Left cardiac atrium (tissue), 4 donors: ENCODE measurements at regions not wholly inside any gene's neighbourhood (a gene's known extent, or its start where the extent isn't known, plus 50 kb on each side); places are given as distances from the start of the nearest gene placed in this dataset.

ENCODE experiments used
- ATAC-seq, 2 donors: fragments of 200-7000 bp; cut with Tn5 transposase; one replicate each; pipeline ENCODE4 v1.9.1; 2020; ENCODE audit warnings: mild to moderate bottlenecking in 2 of 2, moderate library complexity in 2 of 2
- DNase-seq: peaks from one replicate; pipeline ENCODE4 v3.0.0-alpha.2; 2020
- intact Hi-C, 2 donors: fragments of 100-400 bp; cut with DNase I; formaldehyde crosslinking; loops; one replicate each; pipeline versions ENCODE4 v1.14.1 to v1.15.1; 2022 to 2023
- donor health status: DM: no; HTN: yes; CAD: no.
- donor health status: DM: no; HTN: yes; CAD: no; lungs with severe emphysema.
- donor health status: DM: yes; HTN: yes; CAD: no.
- donor health status: Dilated cardiomyopathy.

DNA sequence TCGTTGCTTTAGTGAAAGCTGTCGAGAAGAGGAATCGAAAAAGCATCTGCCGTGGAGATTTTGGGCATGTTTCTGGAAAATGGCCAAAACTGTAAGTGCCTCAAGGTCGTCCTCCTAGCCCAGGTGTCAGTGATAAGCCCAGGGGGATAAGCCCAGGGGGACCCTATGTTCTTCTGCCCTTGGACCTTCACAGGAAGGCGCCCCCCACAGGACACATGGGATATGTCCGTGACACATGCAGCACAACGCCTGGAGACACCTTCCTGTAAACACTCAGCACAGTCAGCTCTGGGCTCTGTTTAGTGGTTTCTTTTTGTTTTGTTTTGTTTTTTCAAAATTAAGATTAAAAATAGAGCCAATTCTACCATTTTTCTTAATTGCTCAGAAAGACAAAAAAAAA is 272.7 kb downstream of the KLF6 start:
- ATAC-seq (no peak), DNase-seq (no peak)
- intact Hi-C loops: no loop called here

DNA sequence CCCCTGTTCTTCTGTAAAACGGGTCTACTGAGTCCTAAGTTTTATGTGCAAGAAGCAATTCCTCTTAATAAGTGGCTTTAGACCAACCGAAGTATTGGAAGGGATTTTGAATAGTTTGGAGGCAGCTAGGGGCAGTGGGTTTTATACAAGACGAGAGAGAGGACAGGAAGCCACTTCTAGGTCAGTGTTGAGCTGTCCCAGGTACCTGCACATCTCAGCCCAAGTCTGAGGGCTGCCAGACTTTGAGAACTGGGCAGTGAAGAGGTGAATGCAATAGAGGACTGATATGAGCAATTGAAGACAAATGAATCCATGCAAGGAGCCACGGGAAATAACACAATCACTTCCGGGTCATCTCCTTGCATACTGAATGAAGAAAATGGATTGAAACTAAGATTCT is 273.5 kb downstream of the KLF6 start:
- intact Hi-C loops: no loop called here
- DNase-seq (no peak), ATAC-seq (no peak)

DNA sequence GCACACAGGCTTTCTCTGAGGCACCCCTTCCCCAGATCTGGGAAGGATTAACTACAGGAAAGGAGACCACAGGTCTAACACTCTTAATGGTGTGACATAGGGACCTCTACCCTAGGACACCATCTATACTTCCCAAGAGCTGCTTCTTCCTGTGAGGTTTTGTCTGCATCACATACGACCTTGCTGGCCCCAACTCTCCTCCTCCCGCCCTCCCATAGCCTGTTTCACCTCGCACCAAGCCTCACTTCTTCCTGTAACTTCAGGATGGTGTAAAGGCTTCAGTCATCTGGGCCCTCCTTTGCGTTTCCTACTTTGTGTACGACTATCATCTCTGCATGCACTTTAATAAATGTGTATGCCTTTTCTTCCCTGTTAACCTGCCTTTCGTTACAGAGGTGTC is 274.3 kb downstream of the KLF6 start:
- no peak for DNase-seq
- no peak for ATAC-seq
- intact Hi-C loops: no loop called here

DNA sequence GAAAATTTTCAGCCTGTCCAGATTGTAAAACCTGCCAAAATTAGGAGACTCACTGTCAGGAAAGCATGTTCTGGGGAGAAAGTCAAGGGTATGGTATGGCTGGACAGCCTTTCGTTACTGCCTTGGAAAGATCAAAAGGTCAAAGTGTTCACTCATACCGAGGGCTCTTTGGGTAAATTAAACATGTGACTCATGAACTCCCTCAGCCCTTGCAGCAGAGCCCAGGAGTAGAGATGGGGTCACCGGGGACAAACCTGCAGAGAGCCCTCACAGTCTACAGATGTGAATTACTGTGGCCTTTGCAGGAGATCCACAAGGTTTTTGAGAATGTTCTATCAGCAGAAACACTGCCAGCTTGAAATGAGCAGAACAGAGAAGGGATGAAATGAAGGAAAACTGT is 275.7 kb downstream of the KLF6 start:
- no peak for DNase-seq
- intact Hi-C loops: no loop called here
- ATAC-seq: no peak

DNA sequence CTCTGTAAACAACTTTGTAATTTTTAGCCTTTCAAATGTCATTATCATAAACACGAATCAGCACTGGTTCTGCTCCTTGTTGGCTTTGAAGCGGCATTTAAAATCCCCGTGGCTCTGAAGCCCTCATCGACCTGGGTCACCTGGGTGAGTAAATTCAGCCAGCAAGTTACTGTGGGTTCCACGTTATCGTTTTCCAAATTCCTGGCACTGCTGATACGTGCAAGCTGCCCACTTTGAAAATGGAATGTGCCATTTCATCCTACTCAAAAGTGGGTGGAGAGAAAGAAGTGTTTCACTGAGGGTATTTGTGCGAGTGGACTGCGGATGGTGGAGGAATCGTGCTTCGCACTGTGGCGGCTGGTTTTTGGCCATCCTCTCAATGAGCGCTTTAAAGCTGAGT is 281.7 kb downstream of the KLF6 start:
- intact Hi-C loops: loop anchor here in 1 of 2 donors (5.0 kb wide), 1 partner anchor 69 kb away; no protein-coding TSS in a partner anchor
- ATAC-seq (peak in 1 of 2 donors; percentile 11), DNase-seq (no peak)

DNA sequence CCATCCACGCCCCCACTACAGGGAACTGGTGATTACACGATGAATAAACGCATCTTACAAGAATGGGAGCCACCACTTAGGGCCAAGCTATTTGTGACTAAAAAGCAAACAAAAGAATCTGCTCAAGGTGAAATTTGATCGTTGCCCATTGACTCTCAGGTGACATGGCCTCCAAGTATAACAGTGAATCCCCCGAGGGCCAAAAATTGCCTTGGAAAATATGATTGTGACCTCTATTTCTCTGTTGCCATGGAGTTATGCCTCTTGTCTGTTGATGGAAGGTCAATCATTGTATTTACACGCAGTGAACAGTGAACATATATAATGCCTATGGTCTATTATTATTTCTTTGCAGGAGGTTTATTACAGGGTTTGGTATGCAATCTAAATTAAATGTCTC is 282.3 kb downstream of the KLF6 start:
- intact Hi-C loops: loop anchor here in 1 of 2 donors (5.0 kb wide), 1 partner anchor 70 kb away; no protein-coding TSS in a partner anchor
- DNase-seq (no peak), ATAC-seq (no peak)

DNA sequence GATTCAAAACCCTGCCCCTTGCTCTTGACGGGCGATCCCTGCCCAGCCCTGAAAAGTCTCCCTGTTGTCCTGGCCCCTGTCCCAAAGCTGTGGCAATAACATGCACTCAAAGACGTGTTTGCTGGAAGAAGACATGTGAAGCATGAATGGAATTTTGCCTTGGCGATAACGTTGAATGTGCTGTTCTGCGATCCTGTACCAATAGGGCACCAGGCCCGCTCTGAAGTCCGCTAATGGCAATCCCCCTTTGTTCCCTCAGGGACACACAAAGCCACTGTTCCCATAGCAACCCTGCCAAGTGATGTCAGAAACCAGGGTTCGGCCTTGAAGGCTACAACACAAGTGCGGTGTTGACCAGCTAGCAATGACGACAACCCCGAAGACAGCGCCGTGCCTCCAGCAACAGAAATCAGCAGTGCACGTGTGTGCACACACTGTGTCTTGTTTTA is 284.6 kb downstream of the KLF6 start:
- intact Hi-C loops: loop anchor here in 1 of 2 donors (5.0 kb wide), 1 partner anchor 72 kb away; no protein-coding TSS in a partner anchor
- DNase-seq (peak; percentile 84), ATAC-seq (peak; percentile 87 to 94)

DNA sequence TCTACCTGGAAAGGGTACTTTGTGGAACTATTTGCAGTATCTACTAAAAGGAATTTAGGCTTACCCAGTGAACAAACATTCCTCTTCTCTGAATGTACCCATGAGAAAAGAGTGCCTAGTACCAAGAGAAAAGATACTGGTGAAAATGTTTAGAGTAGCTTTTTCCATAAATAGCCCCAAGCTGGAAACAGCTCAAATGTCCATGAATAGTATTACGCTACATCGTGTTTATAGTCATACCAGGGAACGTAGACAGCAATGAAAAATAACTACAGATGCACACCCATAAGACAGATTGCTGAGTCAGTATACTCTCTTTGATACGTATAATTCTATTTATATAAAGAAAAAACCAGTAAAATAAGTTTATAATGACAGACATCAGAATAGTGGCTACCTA is 285.9 kb downstream of the KLF6 start:
- intact Hi-C loops: no loop called here
- ATAC-seq: no peak
- no peak for DNase-seq

DNA sequence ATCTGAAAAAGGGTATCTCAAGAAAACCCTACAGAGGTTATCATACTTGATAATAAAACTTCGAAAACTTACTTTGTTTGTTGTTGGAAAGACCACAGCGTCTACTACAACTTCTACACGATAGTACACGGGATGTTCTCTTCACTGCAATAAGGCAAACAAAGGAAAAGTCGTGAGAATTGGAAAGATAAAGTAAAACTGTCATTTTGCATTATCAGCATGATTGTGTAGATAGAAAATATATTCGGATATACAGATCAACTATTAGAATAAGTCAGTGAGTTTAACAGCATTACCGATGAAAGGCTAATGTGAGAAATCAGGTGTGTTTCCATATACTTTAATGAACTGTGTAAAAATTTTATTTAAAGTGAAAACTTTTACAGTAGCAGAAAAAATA is 287.4 kb downstream of the KLF6 start:
- intact Hi-C loops: no loop called here
- ATAC-seq: no peak
- no peak for DNase-seq

DNA sequence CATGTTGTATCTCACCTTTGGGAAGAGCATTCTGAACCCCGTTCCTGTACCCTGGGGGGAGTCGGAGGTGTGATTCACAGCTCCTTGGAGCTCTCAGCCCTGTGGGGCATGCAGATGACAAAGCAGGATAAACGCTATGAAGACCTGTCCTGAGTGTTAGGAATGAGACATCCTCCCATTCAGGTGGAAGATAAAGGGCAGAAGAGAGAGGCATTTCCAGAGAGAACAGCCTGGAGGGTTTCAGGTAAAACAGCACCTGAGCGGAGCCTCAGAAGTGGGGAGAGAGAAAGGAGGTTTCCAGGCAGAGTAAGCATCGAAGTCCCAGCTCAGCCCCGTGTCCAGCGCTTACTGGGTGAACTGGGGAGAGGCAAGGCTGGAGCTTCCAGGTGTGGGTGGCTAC is 288.9 kb downstream of the KLF6 start:
- intact Hi-C loops: no loop called here
- ATAC-seq (no peak), DNase-seq (no peak)

DNA sequence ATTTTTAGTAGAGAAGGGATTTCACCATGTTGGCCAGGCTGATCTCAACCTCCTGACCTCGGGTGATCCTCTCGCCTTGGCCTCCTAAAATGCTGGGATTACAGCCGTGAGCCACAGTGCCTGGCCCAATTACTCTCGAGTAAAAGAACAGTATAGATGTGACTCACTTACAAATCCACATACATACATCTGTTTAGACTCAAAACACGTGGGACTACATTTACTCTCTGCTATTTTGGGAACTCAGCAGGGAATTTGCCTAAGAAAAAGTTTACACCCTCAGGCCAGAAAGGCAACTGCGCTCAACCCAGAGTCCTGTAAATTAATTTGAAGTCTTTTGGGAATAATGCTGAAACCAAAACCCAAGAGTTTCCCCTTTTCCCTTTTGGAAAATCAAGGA is 289.7 kb downstream of the KLF6 start:
- DNase-seq (no peak), ATAC-seq (no peak)
- intact Hi-C loops: no loop called here

DNA sequence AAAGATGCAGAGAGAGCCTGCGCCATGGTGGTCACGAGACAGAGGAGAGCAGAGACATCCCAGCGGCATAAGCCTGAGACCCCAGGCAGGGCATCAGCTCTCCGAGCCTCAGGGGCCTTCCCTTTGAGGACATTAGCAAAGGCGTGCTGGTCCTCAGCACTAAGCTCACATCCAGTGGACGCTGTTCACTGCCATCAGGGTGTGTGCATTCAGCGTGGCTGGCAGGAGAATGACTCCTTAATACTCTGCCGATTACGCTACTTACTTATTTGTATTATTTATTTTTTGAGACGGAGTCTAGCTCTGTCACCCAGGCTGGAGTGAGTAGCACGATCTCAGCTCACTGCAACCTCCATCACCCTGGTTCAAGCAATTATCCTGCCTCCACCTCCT is 290.2 kb downstream of the KLF6 start:
- intact Hi-C loops: no loop called here
- peak in 1 of 2 donors; percentile 45 for ATAC-seq
- DNase-seq: no peak

DNA sequence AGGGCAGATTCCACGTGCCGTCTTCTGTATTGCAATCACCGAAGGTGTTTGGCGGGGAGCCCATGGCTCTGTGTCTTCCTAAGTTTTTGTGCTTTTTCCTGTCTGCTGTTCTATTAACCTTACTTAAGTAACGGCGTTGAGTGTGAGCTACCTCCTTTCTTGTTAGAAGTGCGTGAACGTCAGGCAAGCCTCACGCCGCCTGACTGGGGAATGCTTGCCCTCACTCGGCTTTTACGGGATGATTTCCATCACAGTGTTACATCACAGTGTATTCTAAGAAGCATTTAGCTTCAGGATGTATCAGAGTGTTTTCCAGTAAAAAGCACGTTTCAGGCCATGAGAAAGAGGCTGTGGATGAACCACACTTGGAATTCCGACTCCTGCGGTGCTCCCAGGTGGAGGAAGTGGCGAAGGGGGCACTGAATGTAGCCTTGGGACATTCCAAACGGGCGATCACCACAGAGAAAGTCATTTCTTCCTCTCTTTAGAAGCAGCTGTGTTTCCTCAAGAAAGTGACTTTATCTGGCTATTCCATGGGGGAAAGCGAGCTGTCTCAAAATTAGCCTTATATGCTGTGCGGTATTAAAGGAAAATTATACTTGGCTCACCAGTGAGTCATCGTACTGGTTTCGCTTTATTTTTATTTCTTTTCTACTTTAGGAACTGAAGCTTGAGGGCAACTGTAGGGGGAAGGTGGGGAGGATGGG is 290.7 kb downstream of the KLF6 start:
- DNase-seq (peak; percentile 31), ATAC-seq (peak; percentile 80 to 87)
- intact Hi-C loops: no loop called here

DNA sequence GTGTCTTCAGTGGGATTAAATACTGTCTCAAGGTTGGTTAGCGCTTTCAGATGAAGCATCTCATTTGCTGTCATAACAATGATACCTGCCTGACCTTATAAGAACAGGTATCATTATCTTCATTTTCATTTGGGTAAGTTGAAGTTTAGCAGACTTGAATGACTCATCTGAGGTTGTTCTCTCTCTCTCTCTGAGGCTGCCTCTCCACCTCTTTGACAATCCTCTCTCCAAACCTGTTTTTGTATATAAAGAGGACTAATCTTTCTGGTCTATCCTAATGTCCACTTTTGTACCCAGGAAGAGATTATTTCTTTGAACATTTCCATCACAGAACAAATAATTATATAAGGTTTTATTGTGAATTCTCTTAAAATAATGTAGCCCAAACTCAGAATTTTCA is 291.4 kb downstream of the KLF6 start:
- no peak for DNase-seq
- intact Hi-C loops: no loop called here
- ATAC-seq: peak in 1 of 2 donors; percentile 47

DNA sequence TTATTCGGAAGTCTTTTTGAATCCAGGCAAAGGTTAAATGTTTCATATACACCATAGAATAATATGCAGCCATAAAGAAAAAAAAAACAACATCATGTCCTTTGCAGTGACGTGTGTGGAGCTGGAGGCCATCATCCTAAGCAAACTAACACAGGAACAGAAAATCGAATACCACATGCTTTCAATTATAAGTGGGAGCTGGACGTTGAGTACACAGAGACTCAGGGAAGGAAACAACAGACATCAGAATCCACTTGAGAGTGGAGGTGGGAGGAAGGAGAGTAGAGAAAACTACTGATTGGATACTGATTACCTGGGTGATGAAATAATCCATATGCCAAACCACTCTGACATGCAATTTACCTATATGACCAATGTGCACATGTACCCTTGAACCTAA is 293.4 kb downstream of the KLF6 start:
- ATAC-seq (no peak), DNase-seq (no peak)
- intact Hi-C loops: no loop called here

DNA sequence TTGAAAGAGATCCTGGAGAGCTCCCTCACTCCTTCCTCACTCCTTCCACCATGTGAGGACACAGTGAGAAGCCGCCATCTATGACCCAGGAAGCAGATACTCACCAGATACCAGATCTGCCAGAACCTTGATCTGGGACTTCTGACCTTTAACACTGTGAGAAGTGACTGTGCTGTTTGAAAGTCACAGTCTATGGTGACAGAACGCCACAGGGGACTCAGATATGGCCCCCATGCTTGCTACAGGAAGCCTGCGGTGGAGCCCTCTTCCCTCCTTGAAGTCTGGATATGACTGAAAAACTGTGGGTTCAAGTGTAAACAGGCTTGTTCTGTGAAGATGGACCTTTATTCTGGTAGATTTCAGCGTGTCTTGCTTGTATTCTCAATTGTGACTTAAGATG is 297.8 kb downstream of the KLF6 start:
- no peak for ATAC-seq
- intact Hi-C loops: no loop called here
- no peak for DNase-seq

DNA sequence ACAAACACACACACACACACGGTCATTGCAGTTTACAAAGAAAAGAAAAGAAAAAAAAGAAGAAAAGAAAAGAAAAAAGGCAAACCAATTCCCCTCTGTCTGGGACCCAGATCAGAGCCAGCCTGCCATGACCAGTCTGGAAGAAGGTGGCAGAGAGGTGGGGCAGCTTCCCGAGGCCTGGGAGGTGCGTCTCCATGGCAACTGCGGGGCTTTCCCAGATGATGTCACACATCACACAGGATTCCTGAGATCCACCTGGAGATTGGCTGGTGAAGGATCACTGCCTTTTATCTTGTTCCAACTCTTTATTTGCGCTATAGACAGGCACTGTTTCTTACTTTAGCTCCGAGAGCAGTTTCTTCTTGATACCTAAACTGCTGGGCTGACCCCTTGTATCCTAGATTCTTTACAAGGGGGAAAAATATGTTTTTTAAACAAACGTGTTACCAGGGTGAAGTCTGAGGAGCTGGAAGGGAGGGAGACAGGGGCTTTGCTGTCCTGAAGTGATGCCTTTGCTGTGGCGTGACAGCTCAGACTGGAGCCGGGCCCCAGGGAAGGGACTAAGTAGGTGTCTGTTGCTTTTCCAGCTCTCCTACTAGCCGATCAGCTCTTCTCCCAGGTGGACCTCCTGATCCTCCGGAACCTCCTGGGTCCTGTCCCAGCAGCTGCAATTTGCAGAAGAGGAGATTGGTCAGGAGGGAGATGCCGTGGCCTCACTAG is 298.5 kb downstream of the KLF6 start:
- intact Hi-C loops: no loop called here
- no peak for DNase-seq

DNA sequence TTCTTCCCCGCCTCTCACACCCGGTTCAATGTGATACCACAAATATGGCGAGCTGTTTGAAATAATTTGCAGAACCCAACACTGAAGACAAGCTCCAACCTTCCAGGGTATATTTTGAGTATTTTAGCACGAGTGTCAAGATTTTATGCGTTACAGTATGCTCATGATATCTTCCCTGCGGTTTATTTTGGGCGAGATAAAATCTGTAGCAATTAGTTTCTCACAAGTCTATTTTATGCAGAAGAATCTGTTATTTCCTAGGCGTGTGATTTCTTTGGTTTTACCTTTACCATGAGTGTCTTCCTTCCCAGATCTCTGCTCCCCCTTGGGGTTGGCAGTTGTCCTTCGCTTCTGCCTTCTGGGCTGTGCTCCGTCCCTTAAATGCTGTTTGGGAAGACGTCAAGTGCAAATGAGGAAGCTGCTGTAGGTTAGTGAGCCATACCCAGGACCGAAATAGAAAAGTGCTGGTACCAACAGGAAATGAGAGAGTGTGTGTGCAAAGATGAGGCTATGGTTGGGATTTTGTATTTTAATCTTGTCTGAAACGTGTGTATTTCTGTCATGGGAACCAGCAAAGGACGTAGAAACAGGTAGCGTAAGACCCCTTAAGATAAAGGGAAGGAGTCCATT is 299.8 kb downstream of the KLF6 start:
- ATAC-seq: peak in 1 of 2 donors; percentile 26
- intact Hi-C loops: no loop called here
- DNase-seq: no peak

More for the DNA sequence above, 298.5 kb downstream of the KLF6 start:
- ATAC-seq: peak in 1 of 2 donors; percentile 32

DNA sequence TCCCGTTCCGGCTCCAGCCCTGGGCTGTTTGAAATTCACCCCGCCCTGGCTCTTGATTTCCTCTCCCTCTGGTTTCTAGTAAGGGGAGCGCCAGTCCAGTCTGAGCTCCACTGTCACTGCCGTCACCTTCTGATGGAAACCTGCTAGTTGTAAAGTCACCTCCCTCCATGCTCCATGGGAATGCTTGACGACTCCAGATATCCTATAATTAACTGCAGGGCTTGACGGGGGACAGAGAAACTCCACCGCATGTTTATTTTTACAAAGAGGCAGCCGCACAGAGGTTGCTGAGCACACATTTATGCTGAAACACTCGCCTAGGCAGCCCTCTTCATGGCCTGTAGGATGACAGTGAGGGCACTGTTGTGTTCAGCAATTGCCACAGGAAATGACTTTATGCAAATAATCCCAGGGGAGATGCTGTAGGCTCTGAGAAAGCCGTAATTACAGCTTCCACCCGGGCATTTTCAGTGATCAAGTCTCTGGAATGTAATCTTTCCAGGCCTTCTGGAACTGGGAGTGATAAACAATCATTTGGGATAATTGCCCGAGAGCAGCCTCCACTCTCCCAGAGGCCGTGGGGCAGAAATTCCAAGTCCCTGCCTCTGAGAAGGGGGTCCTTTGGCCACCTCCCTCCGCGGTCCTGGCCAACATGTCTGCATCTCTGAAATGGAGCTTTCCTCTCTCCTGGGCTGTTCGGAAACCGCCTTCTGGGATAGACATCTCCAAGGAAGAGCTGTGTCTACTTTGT is 300.5 kb downstream of the KLF6 start:
- no peak for DNase-seq
- intact Hi-C loops: no loop called here
- peak; percentile 16 to 28 for ATAC-seq
